ENCODE measurements at regions not wholly inside any gene's neighbourhood (a gene's known extent, or its start where the extent isn't known, plus 50 kb on each side); places are given as distances from the start of the nearest gene placed in this dataset.

DNA sequence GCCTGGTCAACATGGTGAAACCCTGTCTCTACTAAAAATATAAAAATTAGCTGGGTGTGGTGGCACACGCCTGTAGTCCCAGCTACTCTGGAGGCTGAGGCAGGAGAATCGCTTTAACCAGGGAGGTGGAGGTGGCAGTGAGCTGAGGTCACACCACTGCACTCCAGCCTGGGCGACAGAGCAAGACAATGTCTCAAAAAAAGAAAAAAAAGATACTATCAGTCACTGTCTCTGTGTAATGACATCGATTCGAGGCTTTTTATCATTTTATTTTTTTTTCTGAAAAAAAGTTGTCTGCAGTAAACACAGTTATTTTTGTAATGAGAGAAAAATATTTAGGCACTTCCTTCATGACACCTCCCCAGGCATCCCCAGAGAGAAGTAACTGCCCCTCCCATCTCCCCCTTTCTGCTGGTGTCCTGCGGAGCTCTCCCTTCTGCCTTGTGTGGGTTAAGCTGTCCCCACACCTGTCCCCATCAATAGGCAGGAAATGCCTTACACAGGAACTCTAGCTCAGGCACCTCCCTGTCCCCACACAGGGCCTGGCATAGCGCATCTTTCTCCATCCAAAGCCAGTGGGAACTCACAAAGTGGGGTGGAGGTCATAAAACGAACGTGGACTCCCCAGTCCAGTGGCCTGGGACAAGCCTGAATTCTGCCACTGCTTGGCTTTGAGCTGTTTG, 132.0 kb downstream of the SYF2 start:
- no peak for DNase-seq

GRCh38 chr1:25099343-25099951, 132.9 kb downstream of the SYF2 start:
- DNase-seq, result peak; percentile 56

DNA sequence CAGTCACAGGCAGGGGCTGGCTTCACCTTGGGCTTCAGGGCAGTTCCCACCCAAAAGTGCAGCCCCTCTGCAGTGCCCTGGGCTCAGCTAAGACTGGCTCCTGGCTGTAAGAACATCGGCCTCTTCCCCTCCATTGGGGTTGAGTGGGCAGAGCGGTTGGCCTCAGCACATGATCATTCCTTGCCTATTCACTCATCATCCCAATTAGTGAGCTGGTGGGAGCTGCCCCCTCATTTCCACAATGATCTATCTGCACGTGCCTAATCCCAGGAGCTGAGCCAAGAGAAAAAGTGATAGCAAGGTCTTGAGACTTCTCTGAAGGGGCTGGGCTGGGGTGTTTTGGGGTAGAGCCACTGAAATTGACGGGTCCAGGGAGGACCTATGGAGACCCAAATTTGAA, 133.6 kb downstream of the SYF2 start:
- no peak for DNase-seq

DNA sequence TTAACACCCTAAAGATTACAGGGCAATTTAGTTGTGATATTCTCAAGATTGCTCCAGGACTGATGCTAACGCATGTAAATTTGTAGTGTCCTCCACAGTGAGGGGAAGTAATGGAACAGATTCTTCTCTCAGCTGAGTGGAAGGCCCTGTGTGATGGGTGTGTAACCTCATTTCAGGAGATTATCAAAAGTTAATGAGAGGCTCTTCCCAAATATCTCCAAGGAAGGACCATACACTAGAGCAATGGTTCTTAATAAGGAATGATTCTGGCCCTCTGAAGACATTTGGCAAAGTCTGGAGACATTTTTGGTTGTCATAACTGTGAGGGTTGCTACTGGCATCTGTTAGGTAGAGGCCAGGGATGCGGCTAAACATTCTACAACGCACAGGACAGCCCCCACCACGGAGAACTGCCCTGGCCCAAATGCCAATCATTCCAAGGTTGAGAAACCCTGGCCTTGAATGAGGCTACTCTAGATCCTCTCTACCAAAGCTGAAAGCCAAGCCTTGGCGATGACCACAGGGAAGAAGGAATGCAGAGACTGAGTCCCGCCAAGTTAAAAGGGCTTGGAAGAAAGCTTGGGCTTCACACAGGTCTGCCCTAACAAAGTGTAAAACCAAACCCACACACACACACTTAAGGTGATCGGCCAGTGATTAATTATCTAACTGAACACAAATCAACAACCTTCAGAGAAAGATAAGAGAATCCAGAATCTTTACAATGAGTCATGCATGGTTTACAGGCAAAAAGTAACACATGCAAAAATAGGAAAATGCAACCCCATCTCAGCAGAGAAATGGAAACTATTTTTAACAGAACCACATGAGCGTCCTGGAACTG, 135.8 kb downstream of the SYF2 start:
- no peak for DNase-seq

- peak; percentile 10 for DNase-seq
These were observed 136.6 kb downstream of the SYF2 start for GRCh38 chr1:25095635-25096200.

DNA sequence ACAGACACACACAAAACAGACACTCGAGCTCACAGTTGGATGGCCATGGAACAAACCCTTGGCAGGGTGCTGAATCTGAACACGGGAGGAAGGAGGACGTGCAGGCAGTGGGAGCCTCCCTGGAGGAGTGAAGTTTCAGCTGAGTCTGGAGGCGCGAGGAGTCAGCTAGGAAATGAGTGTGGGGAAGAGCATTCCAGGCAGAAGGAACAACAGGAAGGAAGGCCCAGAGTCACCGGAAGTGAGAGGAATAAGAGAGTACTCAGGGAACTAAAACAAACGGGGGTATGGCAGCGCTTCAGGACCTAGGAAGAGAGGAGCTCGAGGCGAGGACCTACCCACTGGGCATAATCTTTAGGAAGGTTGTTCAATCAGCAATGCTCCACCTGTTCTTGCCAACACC, 137.3 kb downstream of the SYF2 start:
- DNase-seq, result no peak

GRCh38 chr1:25094229-25094628, 138.1 kb downstream of the SYF2 start:
- no peak for DNase-seq

- DNase-seq, result no peak
These were observed 140.6 kb downstream of the SYF2 start for GRCh38 chr1:25091658-25092057.

- no peak for DNase-seq
These were observed 141.4 kb downstream of the SYF2 start for GRCh38 chr1:25090707-25091422.

GRCh38 chr1:25089772-25090171, 142.5 kb downstream of the SYF2 start:
- DNase-seq, result no peak

DNA sequence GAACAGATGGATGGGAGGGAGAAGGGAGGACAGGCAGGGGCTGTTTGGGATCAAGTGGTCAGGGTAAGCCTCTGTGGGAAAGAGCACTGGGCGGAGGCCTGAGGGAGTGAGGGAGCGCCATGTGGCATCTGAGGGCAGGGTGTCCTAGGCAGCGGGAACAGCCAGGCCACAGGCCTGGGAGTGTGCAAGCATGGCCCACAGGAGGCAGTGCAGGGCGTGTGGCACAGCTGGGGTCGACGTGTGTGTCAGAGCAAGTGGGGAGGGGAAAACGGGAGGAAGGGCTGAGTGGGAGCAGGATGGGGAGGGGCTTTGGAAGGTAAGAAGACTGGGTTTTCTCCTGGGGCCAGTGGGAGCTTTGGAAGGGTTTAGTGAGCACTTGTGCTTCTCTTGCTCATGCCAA, 143.4 kb downstream of the SYF2 start:
- DNase-seq, result no peak

DNA sequence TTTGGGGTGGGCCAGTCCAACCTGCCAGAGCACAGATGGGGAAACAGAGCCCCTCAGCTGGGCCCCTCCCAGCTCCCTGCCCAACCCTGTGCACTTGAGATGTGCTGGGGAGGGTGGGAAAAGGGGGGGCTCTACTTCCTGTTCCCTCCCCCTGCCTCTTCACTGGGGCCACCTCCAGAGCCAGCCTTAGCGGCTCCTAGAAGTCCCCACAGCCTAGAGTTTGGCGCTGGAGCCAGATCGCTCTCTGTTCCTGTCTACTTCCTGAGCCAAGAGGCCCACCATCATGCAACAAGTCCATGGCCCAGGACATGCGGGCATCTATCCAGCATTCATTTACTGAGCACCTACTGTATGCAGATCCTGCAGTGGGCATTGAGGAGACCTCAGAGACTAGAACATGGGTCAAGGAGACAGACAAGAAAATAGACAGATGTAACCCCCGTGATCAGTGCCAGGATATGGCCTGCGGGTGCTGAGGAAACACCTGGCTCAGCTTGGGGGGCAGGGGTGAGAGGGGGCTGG, 144.1 kb downstream of the SYF2 start:
- DNase-seq, result no peak

DNA sequence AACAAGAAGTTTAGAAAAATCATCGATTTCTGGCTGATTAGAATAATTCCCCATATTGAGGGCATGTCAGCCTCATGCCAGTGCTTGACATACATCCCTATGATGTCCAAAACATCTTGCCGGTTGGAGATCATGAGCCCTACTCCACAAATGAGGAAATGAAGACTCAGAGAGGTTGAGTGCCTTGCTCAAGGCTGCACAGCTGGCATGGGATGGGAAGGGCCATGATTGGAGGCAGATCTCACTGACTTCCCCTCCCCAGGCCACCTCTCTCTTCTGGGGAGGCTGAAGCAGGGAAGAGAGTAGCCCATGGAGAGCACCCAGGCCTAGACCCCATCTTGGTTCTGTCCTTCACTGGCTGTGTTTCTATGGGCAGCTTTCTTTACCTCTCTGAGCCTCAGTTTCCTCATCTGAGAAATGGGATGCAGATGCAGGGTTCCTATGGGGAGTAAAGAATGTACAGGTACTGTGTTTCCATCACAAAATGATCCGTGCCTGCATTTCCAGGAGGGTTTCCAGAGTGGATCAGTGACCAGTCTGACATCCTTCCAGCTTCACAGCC, 145.7 kb downstream of the SYF2 start:
- DNase-seq, result no peak

- DNase-seq, result no peak
These were observed 147.9 kb downstream of the SYF2 start for GRCh38 chr1:25084407-25084806.

- DNase-seq, result no peak
These were observed 148.6 kb downstream of the SYF2 start for GRCh38 chr1:25083481-25084345.

DNA sequence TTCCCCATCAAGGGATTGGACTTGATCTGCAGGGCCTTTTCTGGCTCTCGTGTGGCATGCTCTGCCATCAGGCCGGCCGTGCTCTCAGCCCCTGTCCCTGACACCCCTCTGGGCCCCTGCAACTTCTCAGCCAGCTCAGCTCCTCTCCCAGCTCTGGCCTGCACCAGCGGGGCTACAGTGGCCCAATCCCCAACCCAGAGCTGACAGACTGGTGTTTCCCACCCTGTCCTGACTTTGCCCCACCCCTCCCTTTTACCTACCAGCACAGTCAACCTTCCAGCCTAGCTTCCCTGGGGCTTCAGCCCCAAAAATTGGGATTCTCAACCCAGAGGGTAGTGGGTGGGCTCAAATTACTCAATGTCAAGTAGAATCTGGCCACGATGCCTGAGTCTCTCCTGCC, 149.3 kb downstream of the SYF2 start:
- no peak for DNase-seq

- DNase-seq, result no peak
These were observed 149.9 kb downstream of the SYF2 start for GRCh38 chr1:25082216-25082899.

- DNase-seq, result no peak
These were observed 150.8 kb downstream of the SYF2 start for GRCh38 chr1:25081496-25081895.

DNA sequence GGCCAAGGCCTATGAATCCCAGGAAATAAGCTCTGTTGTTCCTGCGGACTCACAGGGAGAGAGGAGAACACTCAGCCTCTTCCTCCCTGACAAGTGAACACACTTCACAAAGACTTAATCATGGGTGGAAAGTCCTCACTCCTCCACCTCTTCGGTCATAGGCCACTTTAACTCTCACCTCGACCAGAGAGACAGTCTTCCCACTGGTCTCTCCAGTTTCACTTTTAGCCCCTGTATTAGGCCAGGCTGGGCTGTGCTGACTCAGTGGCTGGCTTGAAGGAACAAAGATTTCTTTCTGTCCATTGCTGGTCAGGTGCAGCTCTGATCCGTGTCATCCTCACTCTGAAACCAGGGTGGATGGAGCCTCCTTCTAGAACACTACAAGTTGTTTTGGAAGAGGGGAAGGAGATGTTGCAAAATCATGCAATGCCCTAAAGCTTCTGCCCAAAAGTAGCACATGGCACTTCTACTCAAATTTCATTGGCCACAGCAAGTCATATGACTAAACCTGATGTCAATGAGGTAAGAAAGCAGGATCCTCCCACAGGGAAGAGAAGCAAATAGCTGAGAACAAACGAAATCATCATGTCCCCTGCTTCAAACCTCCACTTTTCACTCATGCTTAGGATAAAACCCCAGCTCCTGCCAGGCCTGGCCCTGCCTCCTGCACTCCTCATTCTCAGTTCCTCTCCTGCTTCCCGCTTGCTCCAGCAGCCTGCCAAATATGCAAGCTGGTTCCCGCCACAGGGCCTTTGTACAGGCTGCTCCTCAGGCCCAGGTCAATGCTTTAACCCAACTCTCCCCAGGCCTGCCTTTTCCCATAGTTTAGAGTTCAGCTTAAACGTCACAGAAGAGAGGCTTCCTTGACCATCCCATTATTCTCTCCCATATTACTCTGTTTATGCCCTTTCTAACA, 150.5 kb upstream of the RUNX3 start:
- no peak for DNase-seq

DNA sequence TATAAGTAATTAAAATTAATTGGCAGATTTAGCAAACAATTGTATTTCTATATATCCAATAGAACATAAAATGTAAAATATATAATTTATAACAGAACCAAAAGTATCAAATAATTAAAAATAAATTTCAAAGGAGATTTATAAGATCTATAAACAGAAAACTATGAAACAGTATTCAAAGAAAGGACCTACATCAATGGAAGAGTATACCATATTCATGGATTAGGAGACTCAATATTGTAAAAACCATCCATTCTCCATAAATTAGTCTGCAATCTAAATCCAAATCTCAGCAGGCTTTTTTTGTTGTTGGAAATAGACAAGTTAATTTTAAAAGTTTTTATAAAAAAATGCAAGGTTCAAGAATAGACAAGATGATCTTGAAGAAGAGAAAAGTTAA, 149.0 kb upstream of the RUNX3 start:
- DNase-seq, result no peak

All from CD4-positive, alpha-beta T cell treated with Interleukin-6 for 4 hours (primary cell).